Naive thymus-derived CD8-positive, alpha-beta T cell (primary cell): ENCODE measurements at regions not wholly inside any gene's neighbourhood (a gene's known extent, or its start where the extent isn't known, plus 50 kb on each side); places are given as distances from the start of the nearest gene placed in this dataset.

Experiments
- ATAC-seq, 2 donors: fragments of 150-1000 bp; cut with Tn5 transposase in 1 of 2; sonication (Bioruptor Pico), chemical (Tn5 transposase) in 1 of 2; 1 replicate in 1 of 2; 2 replicates in 1 of 2; pipeline ENCODE4 v1.10.0; 2021; ENCODE audit warnings: mild to moderate bottlenecking in 2 of 2, moderate library complexity in 2 of 2
- POLR2A ChIA-PET: fragments of 350-600 bp; sonication (Branson Sonifier 250); formaldehyde crosslinking; loops from one replicate; lab custom pipeline; 2021; ENCODE audit warnings: antibody characterized with exemption; lab: Charles Lee
- DNase-seq, 10 donors: peaks; one replicate each; pipeline versions ENCODE4 v3.0.0 to v3.0.0-alpha.2; 2020 to 2022
- H3K27ac Mint-ChIP-seq, 10 donors: one replicate each; pipeline ENCODE4 v1.8.0; 2020 to 2022; ENCODE audit warnings: mild to moderate bottlenecking in 10 of 10, mixed read lengths in 10 of 10, moderate library complexity in 4 of 10, inconsistent platforms in 1 of 10
- H3K27me3 Mint-ChIP-seq, 5 donors: one replicate each; pipeline ENCODE4 v1.8.0; 2021 to 2022; ENCODE audit warnings: mixed read lengths in 5 of 5
- H3K36me3 Mint-ChIP-seq, 3 donors: one replicate each; pipeline ENCODE4 v1.8.0; 2020 to 2022; ENCODE audit warnings: mixed read lengths in 3 of 3, mild to moderate bottlenecking in 2 of 3, inconsistent platforms in 1 of 3
- H3K4me1 Mint-ChIP-seq, 4 donors: one replicate each; pipeline ENCODE4 v1.8.0; 2021 to 2022; ENCODE audit warnings: mixed read lengths in 4 of 4
- H3K4me3 Mint-ChIP-seq, 10 donors: one replicate each; pipeline ENCODE4 v1.8.0; 2020 to 2022; ENCODE audit warnings: mild to moderate bottlenecking in 10 of 10, mixed read lengths in 10 of 10, moderate library complexity in 6 of 10, inconsistent platforms in 1 of 10
- H3K9me3 Mint-ChIP-seq, 9 donors: one replicate each; pipeline ENCODE4 v1.8.0; 2020 to 2022; ENCODE audit warnings: mixed read lengths in 9 of 9, mild to moderate bottlenecking in 3 of 9, inconsistent platforms in 1 of 9, moderate library complexity in 1 of 9

DNA sequence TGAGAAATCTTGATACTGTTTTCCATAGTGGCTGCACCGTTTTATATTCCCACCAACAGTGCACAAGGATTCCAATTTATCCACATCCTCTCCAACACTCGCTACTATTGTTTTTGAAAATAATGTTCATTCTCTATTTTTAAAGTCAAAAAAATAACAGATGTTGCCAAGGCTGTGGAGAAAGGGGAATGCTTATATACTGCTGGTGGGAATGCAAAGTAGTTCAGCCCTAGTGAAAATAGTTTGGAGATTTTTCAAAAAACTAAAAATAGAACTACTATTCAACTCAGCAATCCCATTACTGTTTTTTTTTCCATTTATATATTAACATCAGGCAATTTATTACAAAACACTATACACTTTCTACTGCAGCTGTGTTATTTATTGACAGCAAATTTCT is 208.7 kb downstream of the CBLL2 start:
- no peak for ATAC-seq
- H3K36me3 Mint-ChIP-seq: no peaks in the 10 kb centered on the region
- H3K9me3 Mint-ChIP-seq: peaks cover 0 to 39% (median under 1%) of the 10 kb centered on the region in 9 donors

GRCh38 chrX:22486296-22486695 is 213.6 kb downstream of the CBLL2 start:
- Mint-ChIP-seq H3K27ac (no peak overlapping the region), H3K4me1 (no peaks in the 10 kb centered on the region), H3K27me3 (no peaks in the 10 kb centered on the region), H3K9me3 (peaks cover 0 to 8% (median 0%) of the 10 kb centered on the region in 9 donors), H3K4me3 (no peak overlapping the region), H3K36me3 (peaks cover 0 to 4% (median 0%) of the 10 kb centered on the region in 3 donors)
- no peak for ATAC-seq
- DNase-seq: no peak
- POLR2A ChIA-PET: no interaction called here

More for the DNA sequence above, 208.7 kb downstream of the CBLL2 start:
- POLR2A ChIA-PET: no interaction called here
- Mint-ChIP-seq H3K27ac (no peak overlapping the region), H3K27me3 (no peaks in the 10 kb centered on the region), H3K4me1 (no peaks in the 10 kb centered on the region), H3K4me3 (no peak overlapping the region)
- no peak for DNase-seq

- no peak for DNase-seq
Observed at GRCh38 chrX:22516893-22517292, 244.2 kb downstream of the CBLL2 start.

DNA sequence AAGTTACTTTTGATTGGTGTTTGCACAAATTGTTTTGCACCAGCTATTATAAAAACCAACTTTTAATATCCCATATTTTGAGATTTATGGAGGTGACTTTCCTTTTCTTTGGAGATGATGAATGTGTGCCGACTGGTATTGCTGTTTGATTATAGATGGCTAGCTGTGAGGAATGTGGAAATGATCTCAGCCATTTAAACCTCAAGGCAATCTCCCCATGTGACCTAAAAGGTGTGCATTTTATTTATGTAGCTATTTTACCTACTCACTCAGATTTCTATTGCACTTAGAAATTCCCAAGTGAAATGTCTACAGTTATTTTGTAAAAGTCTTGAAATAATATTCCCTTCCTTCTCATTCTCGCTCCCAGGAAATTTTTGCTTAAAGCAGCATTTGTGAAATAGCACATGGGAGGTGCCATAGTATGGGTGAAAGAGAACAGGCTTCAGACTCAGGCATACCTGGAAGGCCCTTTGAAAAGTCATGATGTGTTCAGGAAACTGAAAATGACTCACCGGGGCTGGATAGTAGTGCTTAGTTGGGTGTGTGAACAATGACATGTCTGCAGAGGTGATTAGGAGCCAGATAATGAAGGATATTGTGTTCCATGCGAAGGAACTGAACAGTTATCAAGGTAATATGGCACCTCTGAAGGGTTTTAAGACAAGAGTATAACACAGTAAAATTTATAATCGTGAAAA is 247.6 kb downstream of the CBLL2 start:
- H3K9me3 Mint-ChIP-seq: peaks cover 0 to 4% (median 0%) of the 10 kb centered on the region in 9 donors
- ATAC-seq: no peak

More at GRCh38 chrX:22516893-22517292, 244.2 kb downstream of the CBLL2 start:
- Mint-ChIP-seq H3K4me3 (no peak overlapping the region), H3K4me1 (no peaks in the 10 kb centered on the region), H3K27ac (no peak overlapping the region), H3K9me3 (no peaks in the 10 kb centered on the region), H3K27me3 (no peaks in the 10 kb centered on the region), H3K36me3 (no peaks in the 10 kb centered on the region)
- POLR2A ChIA-PET: no interaction called here
- no peak for ATAC-seq

DNA sequence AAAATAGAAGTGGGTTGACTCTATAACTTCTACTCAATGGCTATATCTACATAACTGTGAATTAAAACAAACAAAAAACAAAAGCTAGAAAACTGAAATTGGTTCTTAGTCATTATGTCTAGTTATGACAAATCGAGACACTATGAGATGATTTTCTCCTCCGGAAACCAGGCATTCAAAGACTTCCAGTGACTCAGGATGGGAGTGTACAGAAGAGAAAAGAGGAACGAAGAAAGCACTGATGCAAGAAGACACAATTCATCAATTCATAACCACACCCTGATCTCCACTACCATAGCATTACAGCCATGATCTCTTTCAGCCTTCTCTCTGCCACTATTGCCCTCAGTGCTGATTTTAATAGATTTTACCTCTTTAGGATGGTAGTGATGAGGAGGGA is 253.6 kb downstream of the CBLL2 start:
- POLR2A ChIA-PET: no interaction called here
- no peaks in the 10 kb centered on the region for H3K27me3 Mint-ChIP-seq
- H3K36me3 Mint-ChIP-seq: no peaks in the 10 kb centered on the region
- no peak overlapping the region for H3K27ac Mint-ChIP-seq
- no peaks in the 10 kb centered on the region for H3K4me1 Mint-ChIP-seq
- H3K4me3 Mint-ChIP-seq: no peak overlapping the region
- ATAC-seq (no peak), DNase-seq (no peak)
- H3K9me3 Mint-ChIP-seq: peaks cover 0 to 13% (median 0%) of the 10 kb centered on the region in 9 donors

More for the DNA sequence above, 247.6 kb downstream of the CBLL2 start:
- H3K27me3 Mint-ChIP-seq: no peaks in the 10 kb centered on the region
- H3K4me1 Mint-ChIP-seq: no peaks in the 10 kb centered on the region
- no peak overlapping the region for H3K27ac Mint-ChIP-seq
- no peaks in the 10 kb centered on the region for H3K36me3 Mint-ChIP-seq
- POLR2A ChIA-PET: no interaction called here
- no peak for DNase-seq
- no peak overlapping the region for H3K4me3 Mint-ChIP-seq

DNA sequence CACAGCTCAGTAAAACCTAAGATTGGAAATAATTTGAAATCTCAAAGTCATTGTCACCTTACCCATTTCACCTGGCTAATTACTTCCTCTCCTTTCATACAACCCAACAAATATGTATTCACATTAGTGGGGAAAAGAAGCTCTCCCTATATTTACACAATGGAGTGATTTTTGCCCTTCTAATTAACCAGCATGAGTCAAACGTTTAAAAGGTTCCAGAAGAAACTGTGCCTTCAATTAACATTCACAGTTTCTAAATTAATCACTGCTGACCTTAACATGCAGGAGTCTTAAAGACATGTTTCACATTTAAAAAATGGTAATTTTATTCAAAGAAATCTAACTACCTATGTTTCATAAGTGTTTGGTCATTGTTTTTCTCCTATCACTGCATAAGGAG is 254.6 kb downstream of the CBLL2 start:
- peaks cover 0 to 13% (median 0%) of the 10 kb centered on the region in 9 donors for H3K9me3 Mint-ChIP-seq
- H3K27ac Mint-ChIP-seq: no peak overlapping the region
- H3K4me3 Mint-ChIP-seq: no peak overlapping the region
- H3K27me3 Mint-ChIP-seq: no peaks in the 10 kb centered on the region
- no peak for DNase-seq
- no peaks in the 10 kb centered on the region for H3K4me1 Mint-ChIP-seq
- ATAC-seq: no peak
- H3K36me3 Mint-ChIP-seq: no peaks in the 10 kb centered on the region
- POLR2A ChIA-PET: no interaction called here

DNA sequence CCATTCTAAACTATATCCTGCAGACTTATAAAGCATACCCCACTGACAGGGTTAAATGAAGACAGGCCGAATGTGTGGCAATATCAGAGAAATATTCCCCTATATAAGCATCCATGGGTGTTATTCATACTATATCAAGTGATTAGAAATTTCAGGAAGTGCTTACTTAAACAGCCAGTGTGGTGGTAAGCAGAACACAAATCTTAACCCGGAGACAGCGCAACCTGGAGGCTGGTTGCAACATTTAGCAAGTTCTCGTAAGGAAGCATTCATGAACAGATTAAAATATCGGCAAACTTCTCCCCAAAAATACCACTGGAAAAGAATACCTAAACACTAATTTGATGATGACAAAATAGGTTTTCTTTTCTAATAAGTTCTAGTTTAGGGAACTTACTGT is 261.2 kb downstream of the CBLL2 start:
- Mint-ChIP-seq H3K4me1 (no peaks in the 10 kb centered on the region), H3K27me3 (no peaks in the 10 kb centered on the region), H3K27ac (no peak overlapping the region), H3K4me3 (no peak overlapping the region), H3K36me3 (no peaks in the 10 kb centered on the region), H3K9me3 (peaks cover 0 to 8% (median 0%) of the 10 kb centered on the region in 9 donors)
- DNase-seq (no peak), ATAC-seq (no peak)
- POLR2A ChIA-PET: no interaction called here

DNA sequence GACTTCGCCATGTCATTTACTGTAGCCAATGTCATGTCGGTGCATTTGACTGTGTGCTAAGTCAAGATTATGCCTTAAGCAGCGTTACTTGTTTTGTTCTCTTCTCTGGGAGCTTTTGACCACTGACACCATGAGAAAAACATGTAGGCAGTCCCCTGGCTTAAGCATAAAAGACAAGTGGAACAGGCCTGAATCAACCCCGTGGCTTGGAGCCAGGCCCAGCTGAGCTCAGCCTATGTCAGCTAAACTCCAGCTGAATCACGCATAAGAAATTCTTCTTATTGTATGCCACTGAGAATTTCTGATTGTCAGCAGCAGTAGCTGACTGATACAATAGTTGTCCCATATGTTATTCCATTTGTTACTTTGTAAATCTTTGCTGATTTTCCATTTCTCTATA is 261.9 kb downstream of the CBLL2 start:
- Mint-ChIP-seq H3K27me3 (no peaks in the 10 kb centered on the region), H3K27ac (no peak overlapping the region), H3K4me1 (no peaks in the 10 kb centered on the region), H3K9me3 (peaks cover 0 to 10% (median 2%) of the 10 kb centered on the region in 9 donors), H3K4me3 (no peak overlapping the region), H3K36me3 (no peaks in the 10 kb centered on the region)
- no peak for ATAC-seq
- POLR2A ChIA-PET: no interaction called here
- DNase-seq: no peak

- no peaks in the 10 kb centered on the region for H3K4me1 Mint-ChIP-seq
- H3K9me3 Mint-ChIP-seq: peaks cover 0 to 19% (median 2%) of the 10 kb centered on the region in 9 donors
- no peaks in the 10 kb centered on the region for H3K36me3 Mint-ChIP-seq
- H3K27ac Mint-ChIP-seq: no peak overlapping the region
- no peak for ATAC-seq
- POLR2A ChIA-PET: no interaction called here
- no peak overlapping the region for H3K4me3 Mint-ChIP-seq
- no peak for DNase-seq
- H3K27me3 Mint-ChIP-seq: no peaks in the 10 kb centered on the region
Observed at GRCh38 chrX:22536746-22537304, 264.1 kb downstream of the CBLL2 start.

DNA sequence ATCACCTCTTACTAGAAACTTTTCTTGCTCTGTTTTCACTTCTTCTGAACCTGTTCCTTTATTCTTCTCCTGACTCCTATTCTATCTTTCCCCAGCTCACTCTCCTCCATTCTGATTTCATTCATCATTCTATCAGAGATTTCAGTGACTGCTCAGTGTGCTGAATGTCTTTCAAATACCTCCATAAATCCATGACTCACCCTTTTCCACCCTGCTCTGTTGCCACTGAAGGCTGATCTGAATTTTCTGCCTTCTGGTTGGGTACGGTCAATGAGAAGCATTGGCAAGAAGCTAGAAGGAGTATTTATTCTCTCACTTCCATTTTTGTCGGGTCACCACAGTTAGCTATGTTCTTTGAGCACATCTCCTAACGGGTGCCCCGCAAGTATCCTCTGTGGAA is 265.9 kb downstream of the CBLL2 start:
- Mint-ChIP-seq H3K36me3 (no peaks in the 10 kb centered on the region), H3K27me3 (peaks cover 0 to 4% (median 0%) of the 10 kb centered on the region in 5 donors), H3K9me3 (peaks cover 0 to 29% (median 0%) of the 10 kb centered on the region in 9 donors), H3K4me3 (no peak overlapping the region), H3K4me1 (no peaks in the 10 kb centered on the region), H3K27ac (no peak overlapping the region)
- POLR2A ChIA-PET: no interaction called here
- ATAC-seq (no peak), DNase-seq (no peak)

DNA sequence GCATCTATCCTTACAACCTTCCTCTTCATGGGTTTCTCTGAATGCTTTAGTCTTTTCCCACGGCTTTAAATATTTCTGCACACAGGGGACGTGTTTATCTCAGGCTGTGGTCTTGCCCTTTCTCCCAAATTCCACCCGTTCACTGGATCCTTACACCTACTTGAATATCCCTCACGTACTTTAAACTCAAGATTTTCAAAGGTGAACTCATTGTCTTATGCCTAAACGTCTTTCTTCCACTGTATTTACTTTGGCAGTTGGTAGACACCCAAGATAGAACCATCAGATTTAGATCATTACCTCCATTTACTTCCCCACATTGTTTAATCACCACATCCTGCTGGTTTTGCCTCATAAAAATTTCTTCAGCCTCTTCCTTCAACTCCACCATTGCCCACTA is 269.2 kb downstream of the CBLL2 start:
- no peak for DNase-seq
- POLR2A ChIA-PET: no interaction called here
- Mint-ChIP-seq H3K36me3 (no peaks in the 10 kb centered on the region), H3K9me3 (peaks cover 0 to 29% (median 0%) of the 10 kb centered on the region in 9 donors), H3K27ac (no peak overlapping the region), H3K27me3 (peaks cover 0 to 4% (median 0%) of the 10 kb centered on the region in 5 donors), H3K4me3 (no peak overlapping the region), H3K4me1 (no peaks in the 10 kb centered on the region)
- no peak for ATAC-seq

GRCh38 chrX:22542641-22543040 is 269.9 kb downstream of the CBLL2 start:
- DNase-seq (no peak), ATAC-seq (no peak)
- H3K27me3 Mint-ChIP-seq: peaks cover 0 to 4% (median 0%) of the 10 kb centered on the region in 5 donors
- H3K36me3 Mint-ChIP-seq: no peaks in the 10 kb centered on the region
- H3K4me1 Mint-ChIP-seq: no peaks in the 10 kb centered on the region
- H3K27ac Mint-ChIP-seq: no peak overlapping the region
- no peak overlapping the region for H3K4me3 Mint-ChIP-seq
- peaks cover 0 to 29% (median 0%) of the 10 kb centered on the region in 9 donors for H3K9me3 Mint-ChIP-seq
- POLR2A ChIA-PET: no interaction called here

- no peaks in the 10 kb centered on the region for H3K36me3 Mint-ChIP-seq
- no peak overlapping the region for H3K4me3 Mint-ChIP-seq
- no peaks in the 10 kb centered on the region for H3K27me3 Mint-ChIP-seq
- no peak overlapping the region for H3K27ac Mint-ChIP-seq
- H3K4me1 Mint-ChIP-seq: no peaks in the 10 kb centered on the region
- peaks cover 0 to 5% (median 0%) of the 10 kb centered on the region in 9 donors for H3K9me3 Mint-ChIP-seq
- POLR2A ChIA-PET: no interaction called here
- DNase-seq (no peak), ATAC-seq (no peak)
Observed at GRCh38 chrX:22559506-22559905, 286.8 kb downstream of the CBLL2 start.
